GM19351 (cell line): ENCODE measurements at regions not wholly inside any gene's neighbourhood (a gene's known extent, or its start where the extent isn't known, plus 50 kb on each side); places are given as distances from the start of the nearest gene placed in this dataset.
"Not testable (repeated sequence)": the region's sequence is repeated elsewhere in the genome, so short reads cannot be mapped to it uniquely, and the experiment has no call there.

ENCODE experiments used
- ATAC-seq: cut with Tn5 transposase; IDR thresholded peaks from one replicate; pipeline ENCODE4 v1.9.1; 2021; ENCODE audit warnings: mild to moderate bottlenecking, moderate library complexity; ENCODE audit not compliant: unreplicated experiment

GRCh38 chr18:35864916-35865315 is 107.6 kb upstream of the RMP24 start:
- ATAC-seq = no peak

- ATAC-seq = no peak
Measured at GRCh38 chr18:35868915-35869314, 103.6 kb upstream of the RMP24 start.

GRCh38 chr18:35871337-35871736 is 101.1 kb upstream of the RMP24 start:
- no peak for ATAC-seq

- no peak for ATAC-seq
Measured at GRCh38 chr18:35875566-35875965, 96.9 kb upstream of the RMP24 start.

- no peak for ATAC-seq
Measured at GRCh38 chr18:35876243-35876642, 96.2 kb upstream of the RMP24 start.

- ATAC-seq = no peak
Measured at GRCh38 chr18:35880788-35881455, 91.6 kb upstream of the RMP24 start.

GRCh38 chr18:35888329-35888728 is 84.2 kb upstream of the RMP24 start:
- no peak for ATAC-seq

- ATAC-seq = no peak
Measured at GRCh38 chr18:35889677-35890076, 82.8 kb upstream of the RMP24 start.

- no peak for ATAC-seq
Measured at GRCh38 chr18:35890323-35890722, 82.2 kb upstream of the RMP24 start.

- no peak for ATAC-seq
Measured at GRCh38 chr18:35892118-35892517, 80.4 kb upstream of the RMP24 start.

GRCh38 chr18:35897481-35897880 is 75.0 kb upstream of the RMP24 start:
- not testable (repeated sequence) for ATAC-seq

- ATAC-seq = no peak
Measured at GRCh38 chr18:35904389-35905037, 68.0 kb upstream of the RMP24 start.

GRCh38 chr18:35905436-35905835 is 67.0 kb upstream of the RMP24 start:
- no peak for ATAC-seq

GRCh38 chr18:35906291-35906690 is 66.2 kb upstream of the RMP24 start:
- not testable (repeated sequence) for ATAC-seq

GRCh38 chr18:35910327-35910726 is 62.2 kb upstream of the RMP24 start:
- no peak for ATAC-seq

- ATAC-seq = no peak
Measured at GRCh38 chr18:35912332-35912731, 60.1 kb upstream of the RMP24 start.

GRCh38 chr18:35915056-35915455 is 57.4 kb upstream of the RMP24 start:
- no peak for ATAC-seq

GRCh38 chr18:35917043-35917442 is 55.4 kb upstream of the RMP24 start:
- ATAC-seq = no peak

GRCh38 chr18:35918564-35918963 is 53.9 kb upstream of the RMP24 start:
- ATAC-seq = no peak

GRCh38 chr18:35919179-35919578 is 53.3 kb upstream of the RMP24 start:
- no peak for ATAC-seq

GRCh38 chr18:35920623-35921022 is 51.9 kb upstream of the RMP24 start:
- ATAC-seq = no peak
